Type B pancreatic cell (in vitro differentiated cells): ENCODE measurements at regions not wholly inside any gene's neighbourhood (a gene's known extent, or its start where the extent isn't known, plus 50 kb on each side); places are given as distances from the start of the nearest gene placed in this dataset.

Experiments
- DNase-seq: peaks from one replicate; pipeline ENCODE4 v3.0.0; 2021; ENCODE audit warnings: mixed read lengths; ENCODE audit not compliant: unreplicated experiment; ENCODE audit errors: extremely low spot score
- H3K27ac Mint-ChIP-seq: 2 replicates; pipeline ENCODE4 v1.8.0; 2021; ENCODE audit warnings: mild to moderate bottlenecking, mixed read lengths
- H3K27me3 Mint-ChIP-seq: 2 replicates; pipeline ENCODE4 v1.8.0; 2021; ENCODE audit warnings: mixed read lengths
- H3K36me3 Mint-ChIP-seq: 2 replicates; pipeline ENCODE4 v1.8.0; 2021; ENCODE audit warnings: mixed read lengths
- H3K4me1 Mint-ChIP-seq: one replicate; pipeline ENCODE4 v1.8.0; 2021; ENCODE audit warnings: mixed read lengths; ENCODE audit not compliant: unreplicated experiment
- H3K4me3 Mint-ChIP-seq: 2 replicates; pipeline ENCODE4 v1.8.0; 2021; ENCODE audit warnings: mild to moderate bottlenecking, mixed read lengths
- H3K9me3 Mint-ChIP-seq: 2 replicates; pipeline ENCODE4 v1.8.0; 2021; ENCODE audit warnings: mixed read lengths
- TF ChIP-seq, protein P1 (sequence below): fragments of 200-600 bp; sonication (generic); conservative IDR thresholded peaks from 2 replicates; pipeline ENCODE4 v1.5.0; 2021; ENCODE audit warnings: antibody characterized with exemption, mild to moderate bottlenecking

DNA sequence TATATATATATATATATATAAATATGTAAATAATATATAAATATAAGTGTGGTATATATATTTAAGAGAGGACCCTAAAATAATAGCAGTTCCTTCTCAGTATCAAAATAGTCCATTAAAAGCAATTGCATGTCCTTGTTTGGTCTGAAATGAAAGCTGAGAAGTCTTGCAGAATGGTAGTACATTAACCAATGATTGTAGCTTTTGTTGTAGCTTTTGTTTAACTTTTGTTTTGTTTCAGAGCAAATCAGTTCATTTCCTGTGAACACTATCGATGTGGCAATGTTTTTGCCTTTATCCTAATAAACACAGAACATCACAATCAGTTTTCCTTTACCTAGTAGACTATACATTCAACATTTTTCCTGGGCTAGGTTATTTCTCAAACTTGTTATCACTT is 1256.2 kb upstream of the SPRY2 start:
- no peak for DNase-seq
- TF ChIP-seq, protein P1, sequence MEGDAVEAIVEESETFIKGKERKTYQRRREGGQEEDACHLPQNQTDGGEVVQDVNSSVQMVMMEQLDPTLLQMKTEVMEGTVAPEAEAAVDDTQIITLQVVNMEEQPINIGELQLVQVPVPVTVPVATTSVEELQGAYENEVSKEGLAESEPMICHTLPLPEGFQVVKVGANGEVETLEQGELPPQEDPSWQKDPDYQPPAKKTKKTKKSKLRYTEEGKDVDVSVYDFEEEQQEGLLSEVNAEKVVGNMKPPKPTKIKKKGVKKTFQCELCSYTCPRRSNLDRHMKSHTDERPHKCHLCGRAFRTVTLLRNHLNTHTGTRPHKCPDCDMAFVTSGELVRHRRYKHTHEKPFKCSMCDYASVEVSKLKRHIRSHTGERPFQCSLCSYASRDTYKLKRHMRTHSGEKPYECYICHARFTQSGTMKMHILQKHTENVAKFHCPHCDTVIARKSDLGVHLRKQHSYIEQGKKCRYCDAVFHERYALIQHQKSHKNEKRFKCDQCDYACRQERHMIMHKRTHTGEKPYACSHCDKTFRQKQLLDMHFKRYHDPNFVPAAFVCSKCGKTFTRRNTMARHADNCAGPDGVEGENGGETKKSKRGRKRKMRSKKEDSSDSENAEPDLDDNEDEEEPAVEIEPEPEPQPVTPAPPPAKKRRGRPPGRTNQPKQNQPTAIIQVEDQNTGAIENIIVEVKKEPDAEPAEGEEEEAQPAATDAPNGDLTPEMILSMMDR = no peak
- no peak overlapping the region for H3K4me3 Mint-ChIP-seq
- H3K4me1 Mint-ChIP-seq = peaks cover 5% of the 10 kb centered on the region
- H3K9me3 Mint-ChIP-seq = no peaks in the 10 kb centered on the region
- H3K27me3 Mint-ChIP-seq = no peaks in the 10 kb centered on the region
- no peaks in the 10 kb centered on the region for H3K36me3 Mint-ChIP-seq
- no peak overlapping the region for H3K27ac Mint-ChIP-seq

DNA sequence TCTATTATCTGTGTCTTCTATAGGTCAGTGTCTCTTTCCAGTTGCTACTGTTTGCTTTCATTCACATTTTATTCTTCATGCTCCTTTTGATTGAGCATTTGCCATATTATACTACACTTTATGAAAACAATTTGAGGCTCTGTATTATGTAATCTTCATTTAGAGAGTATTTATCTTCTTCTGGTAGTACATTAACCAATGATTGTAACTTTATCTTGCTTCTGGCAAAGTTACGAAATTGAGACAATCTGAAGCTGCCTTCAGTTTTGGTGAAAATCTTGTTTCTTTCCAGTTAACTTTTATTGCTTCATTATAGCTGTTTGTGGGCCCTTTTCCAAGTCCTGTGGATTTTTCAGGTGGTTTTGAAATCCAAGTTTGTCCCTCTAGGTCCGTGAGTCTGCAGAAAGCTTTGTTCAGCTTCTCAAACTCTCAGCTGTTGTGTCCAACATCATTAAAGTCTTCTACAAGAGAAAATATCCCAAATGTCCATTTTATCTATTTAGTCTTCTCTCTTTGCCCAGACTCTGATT is 1255.4 kb upstream of the SPRY2 start:
- TF ChIP-seq, protein P1 = no peak
- no peaks in the 10 kb centered on the region for H3K27me3 Mint-ChIP-seq
- no peak overlapping the region for H3K4me3 Mint-ChIP-seq
- peaks cover 5% of the 10 kb centered on the region for H3K4me1 Mint-ChIP-seq
- no peaks in the 10 kb centered on the region for H3K9me3 Mint-ChIP-seq
- DNase-seq = no peak
- no peaks in the 10 kb centered on the region for H3K36me3 Mint-ChIP-seq
- H3K27ac Mint-ChIP-seq = no peak overlapping the region

DNA sequence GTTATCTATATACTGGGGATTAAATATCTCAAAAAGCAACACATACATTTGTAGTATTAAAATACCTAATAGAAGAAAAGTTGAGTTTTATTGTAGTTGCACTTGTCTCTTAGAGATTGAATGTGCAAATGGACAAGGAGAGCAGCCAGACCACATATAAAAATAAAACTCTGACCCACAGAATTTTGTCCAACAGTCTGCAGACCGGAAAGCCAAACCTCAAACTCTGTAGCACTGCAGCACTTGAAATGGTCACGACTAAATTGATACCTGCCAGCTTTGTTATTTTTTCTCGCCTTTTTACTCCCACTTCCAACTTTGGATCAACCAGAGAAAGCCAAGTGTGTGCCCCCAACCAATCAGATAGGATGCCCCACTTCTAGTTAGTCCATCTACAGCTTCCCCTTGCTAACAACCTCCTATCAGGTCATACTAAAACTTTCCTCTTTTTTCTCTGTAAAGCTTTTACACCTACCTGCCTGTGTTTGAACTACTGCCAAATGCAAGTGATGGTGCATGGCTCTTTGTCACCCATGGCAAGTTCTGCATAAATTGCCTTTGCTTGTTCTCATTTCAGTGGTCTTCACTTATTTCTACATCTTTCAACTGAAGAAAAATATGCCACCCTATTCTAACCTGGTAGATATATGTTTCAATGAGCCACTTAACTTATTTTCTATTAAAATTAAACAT is 1250.7 kb upstream of the SPRY2 start:
- no peaks in the 10 kb centered on the region for H3K36me3 Mint-ChIP-seq
- no peak overlapping the region for H3K4me3 Mint-ChIP-seq
- H3K4me1 Mint-ChIP-seq = peaks cover 5% of the 10 kb centered on the region
- TF ChIP-seq, protein P1 = no peak
- no peak overlapping the region for H3K27ac Mint-ChIP-seq
- DNase-seq = no peak
- no peaks in the 10 kb centered on the region for H3K9me3 Mint-ChIP-seq
- H3K27me3 Mint-ChIP-seq = peaks cover 3% of the 10 kb centered on the region

DNA sequence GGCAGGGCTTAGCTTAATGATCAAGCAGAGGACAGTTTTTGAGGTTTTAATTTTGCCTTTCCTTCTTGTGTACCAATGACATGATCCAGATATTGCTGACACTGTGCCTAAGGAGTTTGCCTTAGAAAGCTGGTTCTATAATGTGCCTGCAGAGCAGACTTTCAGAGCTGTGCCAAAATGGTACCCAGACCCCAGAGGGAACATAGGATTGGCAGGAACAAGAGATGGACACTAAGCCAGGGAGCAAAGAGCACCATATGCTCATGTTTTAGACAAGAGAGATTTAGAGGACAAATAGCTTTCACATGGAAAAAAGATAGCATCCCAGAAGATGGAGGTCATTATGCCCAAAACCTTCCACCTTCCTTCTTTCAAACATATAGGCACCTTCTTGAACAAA is 1241.5 kb upstream of the SPRY2 start:
- no peaks in the 10 kb centered on the region for H3K9me3 Mint-ChIP-seq
- TF ChIP-seq, protein P1 = no peak
- no peak overlapping the region for H3K4me3 Mint-ChIP-seq
- no peaks in the 10 kb centered on the region for H3K36me3 Mint-ChIP-seq
- no peaks in the 10 kb centered on the region for H3K27me3 Mint-ChIP-seq
- H3K4me1 Mint-ChIP-seq = peaks cover 10% of the 10 kb centered on the region
- no peak for DNase-seq
- no peak overlapping the region for H3K27ac Mint-ChIP-seq

DNA sequence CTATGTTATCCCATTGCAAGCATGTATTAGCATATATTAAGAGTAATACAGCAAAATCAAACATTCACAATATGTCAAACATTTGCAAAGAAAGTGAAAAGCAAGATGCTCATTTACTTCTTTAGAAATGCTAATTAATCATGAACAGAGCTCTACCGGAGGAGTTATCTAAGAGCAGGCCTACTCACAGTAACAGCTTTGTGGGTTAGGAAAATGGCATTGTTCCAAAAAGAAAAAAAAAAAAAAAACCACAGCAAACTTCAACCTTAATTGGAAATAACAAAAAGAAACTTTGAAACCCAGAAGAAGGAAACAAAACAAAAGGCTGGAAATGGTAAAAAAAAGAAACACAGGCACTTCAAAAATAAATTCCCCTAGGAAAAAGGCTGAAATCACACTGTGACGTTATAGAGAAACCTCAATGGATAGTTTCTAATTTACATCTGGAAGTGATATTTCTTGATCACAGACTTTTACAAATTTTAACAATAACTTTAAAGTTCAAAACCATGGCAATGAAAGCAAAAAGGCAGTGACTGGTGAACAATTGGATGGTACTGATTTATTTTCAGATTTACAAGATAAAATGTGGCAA is 1236.8 kb upstream of the SPRY2 start:
- no peaks in the 10 kb centered on the region for H3K9me3 Mint-ChIP-seq
- TF ChIP-seq, protein P1 = no peak
- H3K27me3 Mint-ChIP-seq = no peaks in the 10 kb centered on the region
- H3K27ac Mint-ChIP-seq = no peak overlapping the region
- H3K36me3 Mint-ChIP-seq = no peaks in the 10 kb centered on the region
- DNase-seq = no peak
- no peak overlapping the region for H3K4me3 Mint-ChIP-seq
- peaks cover 10% of the 10 kb centered on the region for H3K4me1 Mint-ChIP-seq
